ENCODE measurements at regions not wholly inside any gene's neighbourhood (a gene's known extent, or its start where the extent isn't known, plus 50 kb on each side); places are given as distances from the start of the nearest gene placed in this dataset.

- no peak for TF ChIP-seq CTCF (IDR thresholded peaks at IDR 0.05; ENCODE audit: low read depth, low read length)
- no peak for DNase-seq (ENCODE audit: extremely low read depth, low read depth)
Observed at GRCh38 chr9:103757062-103757461, 337.0 kb upstream of the SMC2 start.

- no peak for TF ChIP-seq CTCF (IDR thresholded peaks at IDR 0.05; ENCODE audit: low read depth, low read length)
- no peak for DNase-seq (ENCODE audit: extremely low read depth, low read depth)
Observed at GRCh38 chr9:103761466-103761865, 332.6 kb upstream of the SMC2 start.

- DNase-seq (ENCODE audit: extremely low read depth, low read depth): no peak
- peak; percentile 18 for TF ChIP-seq CTCF (IDR thresholded peaks at IDR 0.05; ENCODE audit: low read depth, low read length)
Observed at GRCh38 chr9:103789686-103790085, 304.4 kb upstream of the SMC2 start.

- no peak for TF ChIP-seq CTCF (IDR thresholded peaks at IDR 0.05; ENCODE audit: low read depth, low read length)
- no peak for DNase-seq (ENCODE audit: extremely low read depth, low read depth)
Observed at GRCh38 chr9:103798620-103799019, 295.5 kb upstream of the SMC2 start.

GRCh38 chr9:103799959-103800358 lies 294.1 kb upstream of the SMC2 start:
- DNase-seq (ENCODE audit: extremely low read depth, low read depth): no peak
- no peak for TF ChIP-seq CTCF (IDR thresholded peaks at IDR 0.05; ENCODE audit: low read depth, low read length)

- no peak for TF ChIP-seq CTCF (IDR thresholded peaks at IDR 0.05; ENCODE audit: low read depth, low read length)
Observed at GRCh38 chr9:103802068-103802467, 292.0 kb upstream of the SMC2 start.

GRCh38 chr9:103803245-103803644 lies 290.9 kb upstream of the SMC2 start:
- DNase-seq (ENCODE audit: extremely low read depth, low read depth): no peak

More at GRCh38 chr9:103802068-103802467, 292.0 kb upstream of the SMC2 start:
- no peak for DNase-seq (ENCODE audit: extremely low read depth, low read depth)

More at GRCh38 chr9:103803245-103803644, 290.9 kb upstream of the SMC2 start:
- TF ChIP-seq CTCF (IDR thresholded peaks at IDR 0.05; ENCODE audit: low read depth, low read length): no peak
